Transverse colon (tissue), 4 donors: ENCODE measurements at regions not wholly inside any gene's neighbourhood (a gene's known extent, or its start where the extent isn't known, plus 50 kb on each side); places are given as distances from the start of the nearest gene placed in this dataset.

Experiments
- DNase-seq: peaks from one replicate; pipeline ENCODE4 v3.0.0-alpha.2; 2019
- H3K27ac ChIP-seq, 4 donors: fragments of 200-600 bp; sonication (generic); 2 replicates each; pipeline ENCODE4 v1.5.1; 2016 to 2018; ENCODE audit warnings: inconsistent platforms in 4 of 4
- H3K27me3 ChIP-seq: fragments of 200-600 bp; sonication (generic); 2 replicates; pipeline ENCODE4 v1.5.1; 2017; ENCODE audit warnings: inconsistent platforms
- H3K36me3 ChIP-seq, 4 donors: fragments of 200-600 bp; sonication (generic); 2 replicates each; pipeline ENCODE4 v1.5.1; 2017 to 2019; ENCODE audit warnings: inconsistent platforms in 4 of 4
- H3K4me1 ChIP-seq, 4 donors: fragments of 200-600 bp; sonication (generic); 2 replicates each; pipeline ENCODE4 v1.5.1; 2017 to 2020; ENCODE audit warnings: inconsistent platforms in 4 of 4
- H3K4me3 ChIP-seq, 4 donors: fragments of 200-600 bp; sonication (generic); 1 replicate in 1 of 4; 2 replicates in 3 of 4; pipeline versions ENCODE4 v1.5.1 to v1.6.1; 2017 to 2019; ENCODE audit warnings: inconsistent platforms in 4 of 4
- H3K9me3 ChIP-seq, 2 donors: fragments of 200-600 bp; sonication (generic); 2 replicates each; pipeline ENCODE4 v1.5.1; 2017 to 2019; ENCODE audit warnings: inconsistent platforms in 2 of 2
- EP300 ChIP-seq: sonication (generic); formaldehyde crosslinking; IDR thresholded peaks from one replicate; pipeline ENCODE4 v1.6.1; 2017; ENCODE audit warnings: antibody characterized with exemption, low read depth
- POLR2A ChIP-seq: fragments of 450-650 bp; IDR thresholded peaks from one replicate; pipeline ENCODE4 v1.6.1; 2016; ENCODE audit warnings: antibody characterized with exemption, mild to moderate bottlenecking, moderate library complexity
- POLR2AphosphoS5 ChIP-seq, 3 donors: sonication (generic); formaldehyde crosslinking; IDR thresholded peaks; one replicate each; pipeline ENCODE4 v1.6.1; 2016; ENCODE audit warnings: antibody characterized with exemption in 3 of 3
- WGBS, 2 donors: methylation state at CpG; one replicate each; pipeline ENCODE4 v1.1.5; 2018; ENCODE audit warnings: low coverage in 1 of 2; 5-methylcytosine and 5-hydroxymethylcytosine counted together
- in situ Hi-C, 4 donors: fragments of 200-750 bp; cut with MboI; loops; one replicate each; pipeline versions ENCODE4 v1.15.0 to v1.15.1; 2017; ENCODE audit warnings: low sequenced_read_pairs in 3 of 4, low pct_ligation_motif_present in 1 of 4, low pct_unique_long_range_greater_than_20kb in 1 of 4
- intact Hi-C: fragments of 100-400 bp; cut with DNase I; formaldehyde crosslinking; loops from one replicate; pipeline ENCODE4 v1.15.1; 2023; ENCODE audit warnings: low total_unique reads
- TF ChIP-seq, protein P1 (sequence below), 5 experiments: fragments of 200-600 bp in 3 of 5; fragments of 450-650 bp in 2 of 5; sonication (generic) in 3 of 5; IDR thresholded peaks; 1 replicate in 2 of 5; 2 replicates in 3 of 5; pipeline ENCODE4 v1.5.1; 2016 to 2017; ENCODE audit warnings: antibody characterized with exemption in 5 of 5, inconsistent platforms in 3 of 5, mild to moderate bottlenecking in 2 of 5, moderate library complexity in 1 of 5

DNA sequence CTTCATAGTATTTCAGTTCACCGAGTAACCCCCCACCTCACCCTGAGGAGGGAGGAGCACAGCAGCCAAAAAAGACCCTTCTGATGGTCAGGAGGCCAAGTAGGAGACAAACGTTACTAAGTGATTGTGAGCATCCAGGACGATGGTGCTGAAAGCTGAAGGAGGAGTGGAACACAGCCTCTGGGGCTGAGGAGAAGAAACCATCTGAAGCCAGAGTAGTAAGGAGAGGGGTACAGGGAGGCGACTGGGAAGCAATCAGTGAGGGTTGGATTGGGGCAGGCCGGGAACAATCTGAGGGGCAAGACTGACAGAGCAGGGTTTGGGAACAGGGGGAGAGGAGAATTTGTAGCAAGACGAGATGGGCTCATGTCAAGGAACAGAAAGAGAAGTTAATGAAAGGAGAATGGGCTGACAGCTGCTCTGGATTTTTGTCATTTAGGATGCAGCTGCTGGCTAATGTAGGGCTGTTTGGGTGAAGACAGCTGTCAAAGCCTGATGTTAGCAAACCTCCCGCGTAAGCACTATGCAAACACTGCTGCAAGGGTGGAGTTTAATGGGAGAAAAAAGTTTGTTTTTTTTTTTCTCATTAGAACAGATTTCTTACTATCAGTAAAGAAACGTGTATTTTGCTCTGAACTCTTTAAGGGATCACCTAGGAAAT is 622.2 kb downstream of the EDEM1 start:
- intact Hi-C loops (no loop called here), in situ Hi-C loops (no loop called here)
- DNase-seq, result no peak
- H3K36me3 ChIP-seq, result no peaks in the 10 kb centered on the region
- WGBS, 2 donors, result 54 to 55% methylated on average over 9 of the region's 9 CpGs
- no peaks in the 10 kb centered on the region for H3K27me3 ChIP-seq
- H3K4me3 ChIP-seq, result no peak overlapping the region
- H3K4me1 ChIP-seq, result no peaks in the 10 kb centered on the region
- H3K27ac ChIP-seq, result no peak overlapping the region
- no peaks in the 10 kb centered on the region for H3K9me3 ChIP-seq
- no peak for TF ChIP-seq POLR2AphosphoS5 (IDR thresholded peaks at IDR 0.05)

DNA sequence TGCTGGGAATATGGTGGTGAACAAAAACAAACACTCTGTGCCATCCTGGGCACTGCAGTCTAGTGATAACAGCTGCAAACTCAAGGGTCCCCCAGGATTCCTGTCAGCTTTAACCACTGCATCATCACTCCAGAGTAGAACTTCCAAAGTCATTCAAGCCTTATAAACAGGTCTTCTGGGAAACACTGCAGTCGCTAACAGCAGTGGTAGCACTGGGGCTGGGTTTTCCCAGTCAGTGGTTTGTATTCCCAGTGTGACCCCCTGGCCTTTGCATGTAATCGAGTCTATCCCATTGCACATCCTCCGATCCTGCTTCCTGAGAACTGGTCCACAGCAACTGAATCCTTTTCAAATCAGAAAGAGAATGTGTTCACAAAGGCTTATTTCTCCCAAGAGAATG is 623.5 kb downstream of the EDEM1 start:
- WGBS, 2 donors, result 78 to 100% methylated on average over 1 to 3 of the region's 3 CpGs
- no peak for TF ChIP-seq POLR2A
- TF ChIP-seq, protein P1, sequence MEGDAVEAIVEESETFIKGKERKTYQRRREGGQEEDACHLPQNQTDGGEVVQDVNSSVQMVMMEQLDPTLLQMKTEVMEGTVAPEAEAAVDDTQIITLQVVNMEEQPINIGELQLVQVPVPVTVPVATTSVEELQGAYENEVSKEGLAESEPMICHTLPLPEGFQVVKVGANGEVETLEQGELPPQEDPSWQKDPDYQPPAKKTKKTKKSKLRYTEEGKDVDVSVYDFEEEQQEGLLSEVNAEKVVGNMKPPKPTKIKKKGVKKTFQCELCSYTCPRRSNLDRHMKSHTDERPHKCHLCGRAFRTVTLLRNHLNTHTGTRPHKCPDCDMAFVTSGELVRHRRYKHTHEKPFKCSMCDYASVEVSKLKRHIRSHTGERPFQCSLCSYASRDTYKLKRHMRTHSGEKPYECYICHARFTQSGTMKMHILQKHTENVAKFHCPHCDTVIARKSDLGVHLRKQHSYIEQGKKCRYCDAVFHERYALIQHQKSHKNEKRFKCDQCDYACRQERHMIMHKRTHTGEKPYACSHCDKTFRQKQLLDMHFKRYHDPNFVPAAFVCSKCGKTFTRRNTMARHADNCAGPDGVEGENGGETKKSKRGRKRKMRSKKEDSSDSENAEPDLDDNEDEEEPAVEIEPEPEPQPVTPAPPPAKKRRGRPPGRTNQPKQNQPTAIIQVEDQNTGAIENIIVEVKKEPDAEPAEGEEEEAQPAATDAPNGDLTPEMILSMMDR (IDR thresholded peaks at IDR 0.05), result no peak
- no peak for TF ChIP-seq POLR2AphosphoS5 (IDR thresholded peaks at IDR 0.05)
- TF ChIP-seq EP300, result no peak
- no peak overlapping the region for H3K4me3 ChIP-seq
- intact Hi-C loops (no loop called here), in situ Hi-C loops (no loop called here)
- no peaks in the 10 kb centered on the region for H3K27me3 ChIP-seq
- H3K27ac ChIP-seq, result no peak overlapping the region
- no peaks in the 10 kb centered on the region for H3K36me3 ChIP-seq
- no peak for DNase-seq
- H3K4me1 ChIP-seq, result no peaks in the 10 kb centered on the region
- H3K9me3 ChIP-seq, result no peaks in the 10 kb centered on the region

DNA sequence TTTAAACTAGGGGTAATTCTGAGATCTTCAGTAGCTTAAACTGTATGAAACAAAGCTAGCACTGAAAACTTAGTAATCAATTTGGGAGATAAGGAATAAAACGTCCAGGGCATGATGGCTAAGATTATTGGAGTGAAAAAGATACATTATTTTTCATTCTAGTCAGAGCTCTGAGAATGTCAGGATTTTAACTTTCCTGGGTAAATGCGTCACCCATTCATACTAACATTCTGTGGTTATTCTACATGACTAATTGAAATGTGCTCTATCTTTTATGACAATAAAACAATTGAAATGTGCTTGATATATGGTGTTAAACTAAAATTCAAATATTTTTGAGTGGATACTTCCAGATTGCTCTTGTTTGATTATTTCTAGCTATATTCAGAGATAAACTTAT is 626.0 kb downstream of the EDEM1 start:
- intact Hi-C loops (no loop called here), in situ Hi-C loops (no loop called here)
- Histone ChIP-seq H3K4me3 (no peak overlapping the region), H3K27me3 (no peaks in the 10 kb centered on the region), H3K4me1 (no peaks in the 10 kb centered on the region), H3K9me3 (no peaks in the 10 kb centered on the region), H3K27ac (no peak overlapping the region), H3K36me3 (no peaks in the 10 kb centered on the region)
- no peak for TF ChIP-seq POLR2AphosphoS5 (IDR thresholded peaks at IDR 0.05)
- TF ChIP-seq, protein P1 (IDR thresholded peaks at IDR 0.05), result no peak
- no peak for TF ChIP-seq POLR2A
- TF ChIP-seq EP300, result no peak
- WGBS, 2 donors, result 54 to 68% methylated on average over 2 of the region's 2 CpGs
- no peak for DNase-seq

DNA sequence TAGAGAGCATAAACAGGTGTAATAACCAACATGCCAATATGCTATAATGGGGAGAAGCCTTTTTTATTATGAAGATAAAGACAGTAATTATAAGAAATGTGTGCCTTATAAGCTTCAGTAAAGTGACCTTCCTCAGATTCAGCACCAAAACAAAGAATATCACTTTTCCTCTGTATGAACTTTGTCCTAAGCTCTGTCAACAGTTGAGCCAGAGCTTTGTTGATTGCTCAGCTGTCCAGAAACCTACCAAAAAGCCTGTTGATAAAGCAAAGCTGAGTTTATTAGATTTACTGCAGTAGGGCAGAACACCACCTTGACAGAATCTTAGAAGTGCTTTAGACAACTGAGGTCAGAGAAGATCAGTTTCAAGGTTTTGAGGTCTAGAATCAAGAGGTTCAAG is 635.3 kb downstream of the EDEM1 start:
- intact Hi-C loops, result no loop called here
- no peaks in the 10 kb centered on the region for H3K27me3 ChIP-seq
- in situ Hi-C loops, result no loop called here
- H3K9me3 ChIP-seq, result no peaks in the 10 kb centered on the region
- no peak overlapping the region for H3K27ac ChIP-seq
- no peaks in the 10 kb centered on the region for H3K4me1 ChIP-seq
- H3K36me3 ChIP-seq, result no peaks in the 10 kb centered on the region
- TF ChIP-seq EP300, result no peak
- TF ChIP-seq, protein P1 (IDR thresholded peaks at IDR 0.05), result no peak
- TF ChIP-seq POLR2A, result no peak
- TF ChIP-seq POLR2AphosphoS5 (IDR thresholded peaks at IDR 0.05), result no peak
- H3K4me3 ChIP-seq, result no peak overlapping the region
- no peak for DNase-seq

DNA sequence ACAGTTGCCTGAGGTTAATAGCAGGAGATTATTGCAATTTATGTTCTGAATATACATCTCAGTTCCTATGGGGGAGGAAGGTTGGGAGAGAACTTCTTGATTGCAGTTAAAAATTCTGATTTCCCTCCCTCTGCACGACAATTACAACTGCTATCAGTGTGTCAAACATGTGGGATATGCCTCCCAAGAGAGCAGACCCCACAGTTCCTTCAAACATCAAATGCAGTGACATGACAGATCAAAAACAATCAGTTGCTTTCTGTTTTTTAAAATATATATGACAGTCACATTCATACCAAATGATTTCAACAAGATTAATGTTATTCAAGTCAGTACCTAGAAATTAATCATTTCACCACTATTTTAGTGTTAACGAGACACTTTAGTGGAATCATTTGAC is 639.0 kb downstream of the EDEM1 start:
- 70 to 80% methylated on average over 2 of the region's 2 CpGs for WGBS, 2 donors
- Histone ChIP-seq H3K4me1 (no peaks in the 10 kb centered on the region), H3K36me3 (no peaks in the 10 kb centered on the region), H3K9me3 (no peaks in the 10 kb centered on the region), H3K27ac (no peak overlapping the region), H3K27me3 (no peaks in the 10 kb centered on the region), H3K4me3 (no peak overlapping the region)
- intact Hi-C loops (no loop called here), in situ Hi-C loops (no loop called here)
- TF ChIP-seq POLR2AphosphoS5 (IDR thresholded peaks at IDR 0.05) (no peak), EP300 (no peak), POLR2A (no peak)
- TF ChIP-seq, protein P1 (IDR thresholded peaks at IDR 0.05), result no peak
- DNase-seq, result no peak
